ENCODE measurements at regions not wholly inside any gene's neighbourhood (a gene's known extent, or its start where the extent isn't known, plus 50 kb on each side); places are given as distances from the start of the nearest gene placed in this dataset.

DNA sequence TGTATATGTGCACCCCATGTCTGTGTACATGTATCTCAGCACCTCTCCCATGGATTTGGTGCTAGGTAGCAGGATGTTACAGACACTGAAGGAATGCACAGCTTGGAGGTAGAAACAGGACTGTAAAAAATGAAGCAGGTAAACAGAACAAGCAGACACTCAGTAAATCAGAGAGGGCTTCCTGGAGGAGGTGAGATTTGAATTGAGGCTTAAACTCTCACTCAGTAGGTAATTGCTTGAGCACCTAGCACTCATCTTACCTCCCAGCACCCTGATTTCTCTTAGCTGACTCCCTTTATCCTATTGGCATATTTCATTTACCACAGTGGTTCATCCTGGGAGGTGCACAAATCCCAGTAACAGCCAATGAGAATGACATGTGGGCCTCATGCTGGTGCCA is 537.9 kb upstream of the RAB6C start:
- Histone ChIP-seq H2AFZ (ENCODE audit: low read length) (no peak overlapping the region), H3K4me2 (ENCODE audit: insufficient read depth, low read length) (no peak overlapping the region), H3K4me3 (ENCODE audit: insufficient read depth, low read length) (no peak overlapping the region), H3K27ac (ENCODE audit: low read depth, low read length) (no peak overlapping the region), H4K20me1 (ENCODE audit: insufficient read depth, low read length) (no peaks in the 10 kb centered on the region), H3K36me3 (ENCODE audit: insufficient read depth, low read length) (no peaks in the 10 kb centered on the region), H3K4me1 (ENCODE audit: insufficient read depth, low read length) (no peaks in the 10 kb centered on the region), H3K79me2 (ENCODE audit: insufficient read depth, low read length) (no peaks in the 10 kb centered on the region), H3K27me3 (ENCODE audit: insufficient read depth, low read length) (no peaks in the 10 kb centered on the region), H3K9me3 (ENCODE audit: low read depth, low read length) (no peaks in the 10 kb centered on the region)
- TF ChIP-seq, protein P1, sequence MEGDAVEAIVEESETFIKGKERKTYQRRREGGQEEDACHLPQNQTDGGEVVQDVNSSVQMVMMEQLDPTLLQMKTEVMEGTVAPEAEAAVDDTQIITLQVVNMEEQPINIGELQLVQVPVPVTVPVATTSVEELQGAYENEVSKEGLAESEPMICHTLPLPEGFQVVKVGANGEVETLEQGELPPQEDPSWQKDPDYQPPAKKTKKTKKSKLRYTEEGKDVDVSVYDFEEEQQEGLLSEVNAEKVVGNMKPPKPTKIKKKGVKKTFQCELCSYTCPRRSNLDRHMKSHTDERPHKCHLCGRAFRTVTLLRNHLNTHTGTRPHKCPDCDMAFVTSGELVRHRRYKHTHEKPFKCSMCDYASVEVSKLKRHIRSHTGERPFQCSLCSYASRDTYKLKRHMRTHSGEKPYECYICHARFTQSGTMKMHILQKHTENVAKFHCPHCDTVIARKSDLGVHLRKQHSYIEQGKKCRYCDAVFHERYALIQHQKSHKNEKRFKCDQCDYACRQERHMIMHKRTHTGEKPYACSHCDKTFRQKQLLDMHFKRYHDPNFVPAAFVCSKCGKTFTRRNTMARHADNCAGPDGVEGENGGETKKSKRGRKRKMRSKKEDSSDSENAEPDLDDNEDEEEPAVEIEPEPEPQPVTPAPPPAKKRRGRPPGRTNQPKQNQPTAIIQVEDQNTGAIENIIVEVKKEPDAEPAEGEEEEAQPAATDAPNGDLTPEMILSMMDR (IDR thresholded peaks at IDR 0.05; ENCODE audit: extremely low read depth, low read depth, low read length): no peak
- no peak for DNase-seq (ENCODE audit: insufficient read length, low spot score, missing footprints)

DNA sequence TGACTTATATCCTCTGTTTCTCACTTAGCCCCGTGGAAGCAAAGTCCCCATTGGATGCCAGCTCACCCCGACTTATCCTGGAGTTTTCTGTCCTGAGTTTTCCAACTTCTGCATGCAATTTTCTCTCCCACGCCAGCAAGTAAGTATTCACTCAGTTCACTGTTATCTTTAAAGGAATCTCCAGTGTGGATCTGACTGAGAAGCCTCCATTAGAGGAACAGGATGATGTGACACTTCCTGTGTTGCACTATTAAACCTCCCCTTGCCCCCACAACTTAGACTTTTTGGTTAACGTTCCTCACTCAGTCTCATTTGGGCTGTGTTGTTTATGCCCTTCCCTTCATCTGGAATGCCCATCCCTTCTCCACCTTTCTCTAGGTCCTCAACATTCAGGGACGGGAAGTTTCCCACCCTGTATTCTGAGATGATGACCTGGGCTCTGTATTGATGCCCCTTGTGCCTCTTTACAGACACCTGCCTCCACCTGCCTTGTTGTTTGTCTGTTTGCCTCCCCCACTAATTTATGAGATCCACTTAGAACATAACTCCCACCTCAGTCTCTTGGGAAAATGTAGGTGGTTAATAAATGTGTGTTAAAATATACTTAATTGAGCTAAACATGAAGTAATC is 536.1 kb upstream of the RAB6C start:
- Histone ChIP-seq H3K4me2 (ENCODE audit: insufficient read depth, low read length) (no peak overlapping the region), H3K9me3 (ENCODE audit: low read depth, low read length) (no peaks in the 10 kb centered on the region), H2AFZ (ENCODE audit: low read length) (no peak overlapping the region), H3K4me1 (ENCODE audit: insufficient read depth, low read length) (no peaks in the 10 kb centered on the region), H3K36me3 (ENCODE audit: insufficient read depth, low read length) (no peaks in the 10 kb centered on the region), H3K4me3 (ENCODE audit: insufficient read depth, low read length) (no peak overlapping the region), H3K27ac (ENCODE audit: low read depth, low read length) (no peak overlapping the region), H3K79me2 (ENCODE audit: insufficient read depth, low read length) (no peaks in the 10 kb centered on the region), H3K27me3 (ENCODE audit: insufficient read depth, low read length) (no peaks in the 10 kb centered on the region), H4K20me1 (ENCODE audit: insufficient read depth, low read length) (no peaks in the 10 kb centered on the region)
- TF ChIP-seq, protein P1 (IDR thresholded peaks at IDR 0.05; ENCODE audit: extremely low read depth, low read depth, low read length): no peak
- no peak for DNase-seq (ENCODE audit: insufficient read length, low spot score, missing footprints)

DNA sequence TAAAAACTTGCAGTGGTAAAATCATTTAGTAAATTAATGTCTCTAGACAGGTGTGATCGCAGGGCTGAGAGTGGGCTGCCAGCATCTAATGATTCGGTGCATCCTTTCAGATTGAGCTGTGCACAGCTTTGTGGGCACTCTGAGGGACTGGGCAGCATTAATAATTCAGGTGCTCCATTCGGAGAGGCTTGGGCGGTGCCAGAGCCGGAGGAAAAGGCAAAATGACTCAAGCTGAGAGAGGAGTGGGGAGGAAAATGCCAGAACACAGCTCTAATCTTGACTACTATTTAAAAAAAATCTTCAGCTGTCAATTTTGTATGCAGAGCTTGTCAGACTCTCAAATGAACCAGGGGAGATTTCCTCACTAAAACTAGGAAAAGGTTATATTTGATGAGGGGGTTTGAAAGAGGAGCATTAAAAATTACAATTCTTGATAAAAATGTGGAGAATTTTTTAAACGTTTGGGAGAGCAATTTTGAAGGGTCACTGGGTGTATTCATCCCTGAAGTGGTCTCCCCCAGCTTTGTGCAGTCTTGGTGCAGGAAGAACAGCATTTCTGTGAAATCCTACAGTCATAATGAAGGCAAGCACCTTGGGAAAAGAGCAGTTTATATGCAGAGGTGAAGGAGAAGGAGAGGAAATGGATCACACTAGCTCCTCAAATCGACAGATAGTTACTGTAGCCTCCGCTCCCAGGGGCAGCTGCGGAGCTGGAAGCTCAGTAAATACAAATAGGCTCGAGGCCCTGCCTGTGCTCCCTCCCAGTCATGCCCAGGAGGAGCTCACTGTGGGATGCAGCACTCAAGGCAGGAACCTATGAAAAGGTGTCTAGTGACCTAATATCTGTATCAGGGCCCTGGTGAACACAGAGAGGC is 535.4 kb upstream of the RAB6C start:
- TF ChIP-seq, protein P1 (IDR thresholded peaks at IDR 0.05; ENCODE audit: extremely low read depth, low read depth, low read length): no peak
- DNase-seq (ENCODE audit: insufficient read length, low spot score, missing footprints): no peak
- no peaks in the 10 kb centered on the region for H4K20me1 ChIP-seq (ENCODE audit: insufficient read depth, low read length)
- H3K9me3 ChIP-seq (ENCODE audit: low read depth, low read length): no peaks in the 10 kb centered on the region
- H3K79me2 ChIP-seq (ENCODE audit: insufficient read depth, low read length): no peaks in the 10 kb centered on the region
- no peak overlapping the region for H3K4me2 ChIP-seq (ENCODE audit: insufficient read depth, low read length)
- H3K4me3 ChIP-seq (ENCODE audit: insufficient read depth, low read length): no peak overlapping the region
- no peaks in the 10 kb centered on the region for H3K27me3 ChIP-seq (ENCODE audit: insufficient read depth, low read length)
- no peaks in the 10 kb centered on the region for H3K4me1 ChIP-seq (ENCODE audit: insufficient read depth, low read length)
- H3K36me3 ChIP-seq (ENCODE audit: insufficient read depth, low read length): no peaks in the 10 kb centered on the region
- H2AFZ ChIP-seq (ENCODE audit: low read length): no peak overlapping the region
- no peak overlapping the region for H3K27ac ChIP-seq (ENCODE audit: low read depth, low read length)

DNA sequence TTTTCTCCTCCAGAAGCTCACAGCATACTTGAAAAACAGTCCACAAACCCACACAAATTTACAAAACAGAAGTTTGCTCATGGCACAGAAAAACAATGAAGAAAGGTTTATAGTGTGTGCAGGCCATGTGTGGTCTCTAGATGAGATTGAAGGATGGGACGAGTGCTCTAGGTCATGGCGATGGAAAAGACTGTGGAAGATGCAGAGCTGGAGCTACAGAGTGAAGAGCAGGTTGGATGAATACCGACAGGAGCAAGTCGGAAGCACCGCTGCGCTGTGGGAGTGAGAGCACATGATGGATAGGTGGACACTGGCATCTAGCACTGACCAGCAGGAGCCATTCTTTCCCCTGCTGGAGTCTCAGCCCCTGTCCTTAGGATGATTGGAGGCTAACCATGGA is 534.7 kb upstream of the RAB6C start:
- no peaks in the 10 kb centered on the region for H3K79me2 ChIP-seq (ENCODE audit: insufficient read depth, low read length)
- no peak overlapping the region for H3K4me3 ChIP-seq (ENCODE audit: insufficient read depth, low read length)
- no peak overlapping the region for H2AFZ ChIP-seq (ENCODE audit: low read length)
- H3K9me3 ChIP-seq (ENCODE audit: low read depth, low read length): no peaks in the 10 kb centered on the region
- H3K27me3 ChIP-seq (ENCODE audit: insufficient read depth, low read length): no peaks in the 10 kb centered on the region
- H3K27ac ChIP-seq (ENCODE audit: low read depth, low read length): no peak overlapping the region
- no peaks in the 10 kb centered on the region for H4K20me1 ChIP-seq (ENCODE audit: insufficient read depth, low read length)
- no peak for DNase-seq (ENCODE audit: insufficient read length, low spot score, missing footprints)
- H3K36me3 ChIP-seq (ENCODE audit: insufficient read depth, low read length): no peaks in the 10 kb centered on the region
- no peak overlapping the region for H3K4me2 ChIP-seq (ENCODE audit: insufficient read depth, low read length)
- H3K4me1 ChIP-seq (ENCODE audit: insufficient read depth, low read length): no peaks in the 10 kb centered on the region
- TF ChIP-seq, protein P1 (IDR thresholded peaks at IDR 0.05; ENCODE audit: extremely low read depth, low read depth, low read length): no peak
